Neutrophil (primary cell): ENCODE measurements at regions not wholly inside any gene's neighbourhood (a gene's known extent, or its start where the extent isn't known, plus 50 kb on each side); places are given as distances from the start of the nearest gene placed in this dataset.

Source experiments
- H3K27ac ChIP-seq: fragments of 200-600 bp; sonication (generic); 2 replicates; pipeline ENCODE4 v1.5.1; 2016; ENCODE audit warnings: mild to moderate bottlenecking, moderate library complexity
- H3K27me3 ChIP-seq: fragments of 200-600 bp; sonication (generic); 2 replicates; pipeline ENCODE4 v1.6.0; 2016; ENCODE audit warnings: mild to moderate bottlenecking
- H3K36me3 ChIP-seq: fragments of 200-600 bp; sonication (generic); 2 replicates; pipeline ENCODE4 v1.5.1; 2017
- H3K4me1 ChIP-seq, 2 experiments: fragments of 200-600 bp in 1 of 2; sonication (generic) in 1 of 2; 1 replicate in 1 of 2; 2 replicates in 1 of 2; pipeline versions ENCODE4 v1.5.1 to v1.6.1; 2013 to 2016; ENCODE audit warnings: low read depth in 1 of 2, low read length in 1 of 2, mild to moderate bottlenecking in 1 of 2, moderate library complexity in 1 of 2; ENCODE audit not compliant: control insufficient read depth in 1 of 2, insufficient read depth in 1 of 2
- H3K4me3 ChIP-seq, 2 experiments: fragments of 200-600 bp in 1 of 2; sonication (generic) in 1 of 2; 1 replicate in 1 of 2; 2 replicates in 1 of 2; pipeline ENCODE4 v1.5.1; 2013 to 2016; ENCODE audit warnings: low read depth in 1 of 2, low read length in 1 of 2, mild to moderate bottlenecking in 1 of 2, moderate library complexity in 1 of 2
- H3K9me3 ChIP-seq: fragments of 200-600 bp; sonication (generic); 2 replicates; pipeline ENCODE4 v1.5.1; 2016
- TF ChIP-seq, protein P1 (sequence below): fragments of 200-600 bp; sonication (generic); IDR thresholded peaks from 2 replicates; pipeline ENCODE4 v1.5.1; 2016; ENCODE audit warnings: antibody characterized with exemption

DNA sequence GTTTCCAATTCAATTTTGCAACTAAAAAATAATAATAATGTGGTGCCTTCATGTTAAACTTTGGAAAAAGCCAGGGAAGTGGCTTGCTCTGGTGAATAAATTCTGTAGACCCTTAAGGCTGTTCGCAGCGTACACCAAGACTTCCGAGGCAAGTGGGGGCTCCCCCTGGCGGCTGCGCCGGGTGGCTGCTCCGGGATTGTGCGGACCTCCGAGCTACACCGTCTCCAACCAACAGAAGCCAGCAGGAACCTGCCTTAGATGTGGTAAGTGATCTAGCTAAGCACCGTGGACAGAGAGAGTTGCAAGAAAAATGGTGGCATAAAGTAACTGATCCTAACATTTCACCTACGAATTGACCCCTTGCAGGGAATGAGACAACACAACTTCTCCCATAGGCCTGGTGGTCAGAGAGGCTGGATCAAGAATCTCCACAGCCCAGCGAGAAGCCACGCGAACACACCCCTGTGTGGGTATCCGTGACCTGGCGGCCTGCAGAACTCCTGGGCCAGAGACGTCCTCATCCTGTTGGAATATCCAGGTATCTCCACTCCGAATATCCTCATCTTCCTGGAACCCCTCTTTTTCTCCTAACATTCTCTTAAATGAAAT lies 69.6 kb downstream of the TBXT start:
- TF ChIP-seq, protein P1, sequence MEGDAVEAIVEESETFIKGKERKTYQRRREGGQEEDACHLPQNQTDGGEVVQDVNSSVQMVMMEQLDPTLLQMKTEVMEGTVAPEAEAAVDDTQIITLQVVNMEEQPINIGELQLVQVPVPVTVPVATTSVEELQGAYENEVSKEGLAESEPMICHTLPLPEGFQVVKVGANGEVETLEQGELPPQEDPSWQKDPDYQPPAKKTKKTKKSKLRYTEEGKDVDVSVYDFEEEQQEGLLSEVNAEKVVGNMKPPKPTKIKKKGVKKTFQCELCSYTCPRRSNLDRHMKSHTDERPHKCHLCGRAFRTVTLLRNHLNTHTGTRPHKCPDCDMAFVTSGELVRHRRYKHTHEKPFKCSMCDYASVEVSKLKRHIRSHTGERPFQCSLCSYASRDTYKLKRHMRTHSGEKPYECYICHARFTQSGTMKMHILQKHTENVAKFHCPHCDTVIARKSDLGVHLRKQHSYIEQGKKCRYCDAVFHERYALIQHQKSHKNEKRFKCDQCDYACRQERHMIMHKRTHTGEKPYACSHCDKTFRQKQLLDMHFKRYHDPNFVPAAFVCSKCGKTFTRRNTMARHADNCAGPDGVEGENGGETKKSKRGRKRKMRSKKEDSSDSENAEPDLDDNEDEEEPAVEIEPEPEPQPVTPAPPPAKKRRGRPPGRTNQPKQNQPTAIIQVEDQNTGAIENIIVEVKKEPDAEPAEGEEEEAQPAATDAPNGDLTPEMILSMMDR: peak; percentile 27
- no peaks in the 10 kb centered on the region for H3K4me1 ChIP-seq
- H3K9me3 ChIP-seq: no peaks in the 10 kb centered on the region
- peaks cover 40% of the 10 kb centered on the region for H3K27me3 ChIP-seq
- H3K36me3 ChIP-seq: no peaks in the 10 kb centered on the region
- no peak overlapping the region for H3K27ac ChIP-seq
- no peak overlapping the region for H3K4me3 ChIP-seq

DNA sequence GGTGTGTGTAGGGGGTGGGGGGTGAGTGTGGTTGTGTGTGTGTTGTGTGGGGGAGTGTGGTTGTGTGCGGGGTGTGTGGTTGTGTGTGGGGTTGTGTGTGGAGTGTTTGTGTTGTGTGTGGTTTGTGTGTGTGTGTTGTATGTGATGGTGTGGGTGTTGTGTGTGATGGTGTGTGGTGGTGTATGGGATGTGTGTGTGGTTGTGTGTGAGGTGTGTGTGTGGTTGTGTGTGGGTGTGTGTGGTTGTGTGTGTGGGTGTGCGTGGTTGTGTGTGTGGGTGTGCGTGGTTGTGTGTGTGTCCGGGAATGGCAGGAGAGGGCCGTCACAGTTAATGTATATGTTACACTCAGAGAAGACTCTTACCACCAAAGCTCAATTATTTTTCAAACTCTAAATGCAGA lies 79.8 kb downstream of the TBXT start:
- H3K4me3 ChIP-seq: no peak overlapping the region
- H3K27ac ChIP-seq: no peak overlapping the region
- TF ChIP-seq, protein P1: no peak
- H3K9me3 ChIP-seq: no peaks in the 10 kb centered on the region
- peaks cover 6% of the 10 kb centered on the region for H3K27me3 ChIP-seq
- H3K4me1 ChIP-seq: no peaks in the 10 kb centered on the region
- no peaks in the 10 kb centered on the region for H3K36me3 ChIP-seq

DNA sequence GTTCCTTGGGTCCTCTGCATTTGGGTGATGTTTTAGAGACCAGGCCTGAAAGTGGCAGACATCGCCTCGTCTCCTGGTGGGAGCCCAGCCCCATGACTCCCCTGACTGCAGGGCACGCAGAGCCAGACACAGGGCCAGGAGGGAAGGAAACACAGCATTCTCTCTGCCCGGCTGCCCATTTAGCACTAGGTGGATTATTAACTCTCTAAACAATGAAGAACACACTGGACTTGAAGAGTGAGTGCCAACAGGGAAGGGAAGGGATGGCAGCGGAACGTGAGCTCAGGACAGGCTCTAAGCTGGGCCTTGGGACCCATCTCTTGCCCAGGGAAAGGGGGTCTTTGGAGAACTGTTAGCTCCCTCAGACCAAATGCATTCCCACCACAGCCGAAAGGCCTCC lies 80.4 kb downstream of the TBXT start:
- TF ChIP-seq, protein P1: no peak

DNA sequence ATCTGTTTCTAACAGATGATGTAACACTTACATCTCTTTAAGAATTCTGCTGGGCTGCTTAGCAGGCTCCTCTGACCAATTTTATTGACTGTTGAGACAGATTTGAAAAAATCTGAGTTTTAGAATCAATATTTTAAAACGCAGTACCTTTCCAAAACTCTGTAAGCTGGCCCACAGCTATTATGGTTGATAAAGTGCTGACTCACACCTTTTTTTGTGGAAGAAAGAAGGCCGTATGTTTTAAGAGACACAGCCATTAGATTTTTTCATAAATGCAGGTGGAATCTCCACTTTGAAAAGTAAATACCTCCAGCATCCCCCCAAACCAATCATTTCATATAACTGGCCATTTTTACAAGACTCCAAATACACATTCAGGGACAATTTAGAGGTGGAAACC lies 82.2 kb downstream of the TBXT start:
- H3K4me3 ChIP-seq: no peak overlapping the region
- no peaks in the 10 kb centered on the region for H3K4me1 ChIP-seq
- no peaks in the 10 kb centered on the region for H3K9me3 ChIP-seq
- TF ChIP-seq, protein P1: no peak
- peaks cover 6% of the 10 kb centered on the region for H3K27me3 ChIP-seq
- no peak overlapping the region for H3K27ac ChIP-seq
- no peaks in the 10 kb centered on the region for H3K36me3 ChIP-seq

More for the DNA sequence above, 80.4 kb downstream of the TBXT start:
- Histone ChIP-seq H3K4me3 (no peak overlapping the region), H3K36me3 (no peaks in the 10 kb centered on the region), H3K4me1 (no peaks in the 10 kb centered on the region), H3K27ac (no peak overlapping the region), H3K27me3 (peaks cover 6% of the 10 kb centered on the region), H3K9me3 (no peaks in the 10 kb centered on the region)

DNA sequence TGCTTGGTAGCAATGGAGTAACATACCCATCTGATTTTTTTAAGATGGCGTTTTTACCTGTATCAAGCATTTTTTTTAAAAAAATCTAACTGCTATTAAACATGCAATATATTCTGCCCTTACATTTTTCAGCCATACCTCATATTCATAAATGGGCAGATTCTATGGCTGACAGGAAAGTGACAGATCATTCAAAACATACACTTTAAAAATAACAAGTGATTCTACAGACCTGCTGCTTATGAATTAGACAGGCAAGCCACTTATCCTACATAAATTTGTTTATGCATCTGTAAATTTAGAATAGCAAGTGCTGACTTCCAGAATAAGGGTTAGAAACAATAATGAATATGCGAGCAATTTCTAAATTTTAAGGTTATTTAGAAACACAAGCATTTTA lies 82.7 kb downstream of the TBXT start:
- H3K4me3 ChIP-seq: no peak overlapping the region
- no peak overlapping the region for H3K27ac ChIP-seq
- TF ChIP-seq, protein P1: no peak
- no peaks in the 10 kb centered on the region for H3K4me1 ChIP-seq
- peaks cover 6% of the 10 kb centered on the region for H3K27me3 ChIP-seq
- H3K36me3 ChIP-seq: no peaks in the 10 kb centered on the region
- H3K9me3 ChIP-seq: no peaks in the 10 kb centered on the region
